ENCODE measurements at regions not wholly inside any gene's neighbourhood (a gene's known extent, or its start where the extent isn't known, plus 50 kb on each side); places are given as distances from the start of the nearest gene placed in this dataset.

DNA sequence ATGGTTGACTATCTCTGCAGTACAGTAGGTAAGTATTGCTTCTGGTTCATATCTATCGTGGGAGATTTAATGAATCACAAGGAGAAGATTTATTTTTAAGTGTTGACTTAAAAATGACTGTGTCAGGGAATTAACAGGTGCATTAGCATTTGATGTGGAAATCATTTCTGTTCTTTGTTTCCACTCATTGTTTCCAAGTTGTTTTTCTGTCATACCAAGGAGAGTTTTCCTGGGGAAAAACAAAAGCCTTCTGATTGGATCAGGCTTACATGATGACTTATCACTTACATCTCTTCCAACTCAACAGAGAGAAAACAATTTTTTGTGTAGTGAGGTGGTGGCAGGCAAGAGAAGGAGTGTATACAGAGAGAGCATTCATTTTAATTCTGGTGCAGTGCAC lies 686.4 kb downstream of the HTR1B start:
- intact Hi-C loops (cut with micrococcal nuclease): no loop called here
- no peak overlapping the region for H3K4me3 ChIP-seq (ENCODE audit: low read length)
- H3K27ac ChIP-seq (ENCODE audit: low read depth, low read length): no peak overlapping the region
- H3K36me3 Mint-ChIP-seq: no peaks in the 10 kb centered on the region
- DNase-seq (no peak), ATAC-seq (no peak)
- no peaks in the 10 kb centered on the region for H3K4me1 ChIP-seq (ENCODE audit: control insufficient read depth in 2 of 2, insufficient read depth in 2 of 2, low read length in 2 of 2)
- H3K27ac Mint-ChIP-seq: no peak overlapping the region
- H3K9me3 Mint-ChIP-seq: peaks cover 0 to 18% (median 5%) of the 10 kb centered on the region in 11 donors
- H3K36me3 ChIP-seq (ENCODE audit: control insufficient read depth in 2 of 3, insufficient read depth in 3 of 3, low read length in 3 of 3): no peaks in the 10 kb centered on the region
- no peaks in the 10 kb centered on the region for H3K27me3 Mint-ChIP-seq
- no peak overlapping the region for H3K4me3 Mint-ChIP-seq
- H3K4me1 Mint-ChIP-seq: no peaks in the 10 kb centered on the region
- ChIA-PET CTCF (no interaction called here), POLR2A (no interaction called here)
- H3K9me3 ChIP-seq (ENCODE audit: control insufficient read depth in 2 of 3, low read length in 3 of 3): peaks cover 0 to 3% (median 0%) of the 10 kb centered on the region in 3 experiments
- H3K27me3 ChIP-seq (ENCODE audit: control insufficient read depth in 2 of 2, insufficient read depth in 2 of 2, low read length in 2 of 2): no peaks in the 10 kb centered on the region

DNA sequence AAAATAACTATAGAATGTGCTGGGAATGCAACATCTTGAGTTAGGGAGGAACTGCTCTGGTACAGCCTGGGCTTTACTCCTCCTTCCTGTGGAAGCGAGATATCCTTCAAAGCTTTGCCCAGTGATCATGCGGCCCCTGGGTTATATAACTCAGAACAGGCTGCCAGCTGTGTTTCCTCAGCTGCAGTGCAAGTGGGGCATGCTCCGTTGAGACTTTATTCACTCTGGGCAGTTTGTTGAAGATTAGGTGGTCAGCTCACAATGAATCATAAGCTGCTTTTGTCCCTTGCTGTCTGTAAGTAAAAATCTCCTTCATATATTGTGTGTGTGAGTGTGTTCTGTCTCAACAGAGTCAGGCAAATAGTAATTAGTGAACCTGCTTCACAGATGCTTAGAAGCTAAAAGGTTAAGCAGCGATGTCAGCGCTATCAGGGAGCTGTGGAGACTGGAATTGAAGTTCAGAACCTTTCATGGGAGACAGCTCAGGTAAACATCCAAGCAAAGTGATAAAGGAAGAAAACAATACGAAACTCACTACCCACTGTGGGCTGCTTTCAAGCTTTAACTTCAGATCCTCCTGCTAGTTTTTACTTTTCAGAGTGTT lies 688.4 kb downstream of the HTR1B start:
- no peaks in the 10 kb centered on the region for H3K4me1 Mint-ChIP-seq
- H3K27ac Mint-ChIP-seq: no peak overlapping the region
- Histone ChIP-seq H3K4me1 (ENCODE audit: control insufficient read depth in 2 of 2, insufficient read depth in 2 of 2, low read length in 2 of 2) (no peaks in the 10 kb centered on the region), H3K27ac (ENCODE audit: low read depth, low read length) (no peak overlapping the region), H3K36me3 (ENCODE audit: control insufficient read depth in 2 of 3, insufficient read depth in 3 of 3, low read length in 3 of 3) (no peaks in the 10 kb centered on the region), H3K27me3 (ENCODE audit: control insufficient read depth in 2 of 2, insufficient read depth in 2 of 2, low read length in 2 of 2) (no peaks in the 10 kb centered on the region), H3K9me3 (ENCODE audit: control insufficient read depth in 2 of 3, low read length in 3 of 3) (peaks cover 0 to 3% (median 0%) of the 10 kb centered on the region in 3 experiments), H3K4me3 (ENCODE audit: low read length) (no peak overlapping the region)
- CTCF ChIA-PET: no interaction called here
- DNase-seq (no peak), ATAC-seq (no peak)
- no peak overlapping the region for H3K4me3 Mint-ChIP-seq
- no peaks in the 10 kb centered on the region for H3K27me3 Mint-ChIP-seq
- POLR2A ChIA-PET: no interaction called here
- no peaks in the 10 kb centered on the region for H3K36me3 Mint-ChIP-seq
- H3K9me3 Mint-ChIP-seq: peaks cover 0 to 11% (median 5%) of the 10 kb centered on the region in 11 donors
- intact Hi-C loops (cut with micrococcal nuclease): no loop called here

DNA sequence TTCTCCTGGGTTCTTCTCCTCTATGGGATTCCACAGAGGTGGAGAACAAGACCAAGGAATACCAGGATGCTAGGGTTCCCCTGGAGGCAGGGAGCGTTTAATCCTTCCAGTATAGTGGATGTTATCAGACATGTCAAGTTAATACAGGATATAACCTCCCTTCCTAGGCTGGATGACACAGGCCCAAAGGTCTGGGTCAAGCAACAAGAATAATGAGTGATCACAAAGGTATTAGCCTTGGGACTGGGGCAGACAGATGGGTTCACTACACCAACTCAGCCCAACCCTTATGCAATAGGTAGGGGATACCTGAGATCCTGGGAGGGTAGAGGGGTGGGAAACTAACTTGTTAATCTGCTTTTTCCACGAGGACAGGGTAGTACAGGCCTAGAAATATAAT lies 690.3 kb downstream of the HTR1B start:
- ChIA-PET CTCF (no interaction called here), POLR2A (no interaction called here)
- no peak for DNase-seq
- Histone ChIP-seq H3K4me3 (ENCODE audit: low read length) (no peak overlapping the region), H3K27ac (ENCODE audit: low read depth, low read length) (no peak overlapping the region), H3K9me3 (ENCODE audit: control insufficient read depth in 2 of 3, low read length in 3 of 3) (no peaks in the 10 kb centered on the region), H3K27me3 (ENCODE audit: control insufficient read depth in 2 of 2, insufficient read depth in 2 of 2, low read length in 2 of 2) (no peaks in the 10 kb centered on the region), H3K36me3 (ENCODE audit: control insufficient read depth in 2 of 3, insufficient read depth in 3 of 3, low read length in 3 of 3) (no peaks in the 10 kb centered on the region), H3K4me1 (ENCODE audit: control insufficient read depth in 2 of 2, insufficient read depth in 2 of 2, low read length in 2 of 2) (no peaks in the 10 kb centered on the region)
- Mint-ChIP-seq H3K4me1 (no peaks in the 10 kb centered on the region), H3K27me3 (no peaks in the 10 kb centered on the region), H3K9me3 (peaks cover 0 to 11% (median 5%) of the 10 kb centered on the region in 11 donors), H3K36me3 (no peaks in the 10 kb centered on the region), H3K4me3 (no peak overlapping the region), H3K27ac (no peak overlapping the region)
- intact Hi-C loops (cut with micrococcal nuclease): no loop called here
- no peak for ATAC-seq

DNA sequence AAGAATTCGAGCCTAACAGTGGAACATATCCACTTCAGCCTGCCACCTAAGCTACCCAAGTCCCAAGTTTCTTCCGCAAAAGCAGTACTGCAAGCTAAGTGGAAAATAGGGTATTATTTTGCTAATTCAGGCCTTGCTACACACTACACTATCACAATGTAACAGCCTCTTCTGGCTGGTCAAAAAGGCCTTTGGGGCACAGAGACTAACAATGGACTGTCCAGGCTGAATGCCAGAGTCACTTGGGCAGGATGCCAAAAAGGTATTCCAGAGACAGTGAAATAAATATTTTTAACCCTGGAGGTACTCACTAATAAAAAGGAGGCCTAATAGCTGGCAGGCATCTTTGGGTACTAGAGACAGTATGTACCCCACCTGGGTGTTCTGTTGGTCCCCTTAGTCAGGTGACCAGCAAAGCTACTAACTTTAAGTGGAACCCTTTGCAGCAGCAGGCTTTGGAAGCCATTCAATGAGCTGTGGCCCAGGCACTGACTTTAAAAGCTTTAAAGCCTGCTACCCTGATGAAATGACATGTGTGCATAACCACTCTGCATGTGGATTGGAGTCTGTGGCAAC lies 692.1 kb downstream of the HTR1B start:
- H3K27ac Mint-ChIP-seq: no peak overlapping the region
- H3K27ac ChIP-seq (ENCODE audit: low read depth, low read length): no peak overlapping the region
- intact Hi-C loops (cut with micrococcal nuclease): no loop called here
- H3K36me3 Mint-ChIP-seq: no peaks in the 10 kb centered on the region
- no peaks in the 10 kb centered on the region for H3K4me1 ChIP-seq (ENCODE audit: control insufficient read depth in 2 of 2, insufficient read depth in 2 of 2, low read length in 2 of 2)
- ChIA-PET CTCF (no interaction called here), POLR2A (no interaction called here)
- no peak overlapping the region for H3K4me3 Mint-ChIP-seq
- no peaks in the 10 kb centered on the region for H3K36me3 ChIP-seq (ENCODE audit: control insufficient read depth in 2 of 3, insufficient read depth in 3 of 3, low read length in 3 of 3)
- no peaks in the 10 kb centered on the region for H3K27me3 Mint-ChIP-seq
- no peaks in the 10 kb centered on the region for H3K4me1 Mint-ChIP-seq
- no peaks in the 10 kb centered on the region for H3K9me3 ChIP-seq (ENCODE audit: control insufficient read depth in 2 of 3, low read length in 3 of 3)
- no peaks in the 10 kb centered on the region for H3K27me3 ChIP-seq (ENCODE audit: control insufficient read depth in 2 of 2, insufficient read depth in 2 of 2, low read length in 2 of 2)
- H3K9me3 Mint-ChIP-seq: peaks cover 0 to 6% (median 0%) of the 10 kb centered on the region in 11 donors
- DNase-seq: no peak
- no peak for ATAC-seq
- no peak overlapping the region for H3K4me3 ChIP-seq (ENCODE audit: low read length)

DNA sequence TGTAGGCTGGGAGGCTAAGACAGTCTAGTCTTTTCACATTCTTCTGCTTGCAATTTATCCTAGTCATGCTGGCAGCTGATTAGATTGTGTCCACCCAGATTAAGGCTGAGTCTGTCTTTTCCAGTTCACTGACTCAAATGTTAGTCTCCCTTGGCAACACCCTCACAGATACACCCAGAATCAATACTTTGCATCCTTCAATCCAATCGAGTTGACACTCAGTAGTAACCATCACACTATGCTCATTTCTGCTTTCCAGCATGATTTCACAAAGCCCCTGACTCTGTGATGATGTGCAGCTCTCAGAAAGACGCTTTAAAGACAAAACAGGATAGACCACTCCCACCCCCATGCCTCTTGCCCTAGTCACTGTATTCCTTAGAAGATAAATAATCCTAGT lies 693.0 kb downstream of the HTR1B start:
- POLR2A ChIA-PET: interaction anchor here (0.8 kb wide), 1 partner anchor 11 kb away, joined by 5 read pairs; no protein-coding TSS in a partner anchor
- ATAC-seq: no peak

DNA sequence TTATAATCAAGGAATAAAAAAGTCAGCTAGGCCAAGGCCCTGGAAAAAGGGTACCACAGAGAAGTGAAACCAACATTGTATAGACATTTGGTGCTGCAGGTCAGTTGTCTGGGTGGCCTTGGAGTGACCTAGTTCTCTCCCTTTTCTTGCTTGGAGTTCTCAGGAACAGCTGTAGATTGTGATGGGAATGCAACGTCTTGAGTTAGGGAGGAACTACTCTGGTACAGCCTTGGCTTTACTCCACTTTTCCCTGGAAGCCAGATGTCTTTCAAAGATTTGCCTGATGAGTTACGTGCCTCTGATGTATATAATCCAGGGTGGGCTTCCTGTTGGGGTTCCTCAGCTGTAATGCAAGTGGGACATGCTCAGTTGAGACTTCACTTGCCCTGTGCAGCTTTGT lies 694.7 kb downstream of the HTR1B start:
- Mint-ChIP-seq H3K9me3 (peaks cover 0 to 6% (median 0%) of the 10 kb centered on the region in 11 donors), H3K4me3 (no peak overlapping the region), H3K27me3 (no peaks in the 10 kb centered on the region), H3K27ac (no peak overlapping the region), H3K4me1 (no peaks in the 10 kb centered on the region), H3K36me3 (no peaks in the 10 kb centered on the region)
- H3K36me3 ChIP-seq (ENCODE audit: control insufficient read depth in 2 of 3, insufficient read depth in 3 of 3, low read length in 3 of 3): no peaks in the 10 kb centered on the region
- no peak overlapping the region for H3K27ac ChIP-seq (ENCODE audit: low read depth, low read length)
- intact Hi-C loops (cut with micrococcal nuclease): no loop called here
- no peaks in the 10 kb centered on the region for H3K9me3 ChIP-seq (ENCODE audit: control insufficient read depth in 2 of 3, low read length in 3 of 3)
- ATAC-seq: no peak
- no peak overlapping the region for H3K4me3 ChIP-seq (ENCODE audit: low read length)
- CTCF ChIA-PET: no interaction called here
- no peak for DNase-seq
- POLR2A ChIA-PET: no interaction called here
- no peaks in the 10 kb centered on the region for H3K27me3 ChIP-seq (ENCODE audit: control insufficient read depth in 2 of 2, insufficient read depth in 2 of 2, low read length in 2 of 2)
- no peaks in the 10 kb centered on the region for H3K4me1 ChIP-seq (ENCODE audit: control insufficient read depth in 2 of 2, insufficient read depth in 2 of 2, low read length in 2 of 2)

More for the DNA sequence above, 693.0 kb downstream of the HTR1B start:
- Mint-ChIP-seq H3K9me3 (peaks cover 0 to 6% (median 0%) of the 10 kb centered on the region in 11 donors), H3K4me3 (no peak overlapping the region), H3K36me3 (no peaks in the 10 kb centered on the region), H3K4me1 (no peaks in the 10 kb centered on the region), H3K27ac (no peak overlapping the region), H3K27me3 (no peaks in the 10 kb centered on the region)
- H3K36me3 ChIP-seq (ENCODE audit: control insufficient read depth in 2 of 3, insufficient read depth in 3 of 3, low read length in 3 of 3): no peaks in the 10 kb centered on the region
- CTCF ChIA-PET: no interaction called here
- H3K4me3 ChIP-seq (ENCODE audit: low read length): no peak overlapping the region
- H3K27ac ChIP-seq (ENCODE audit: low read depth, low read length): no peak overlapping the region
- DNase-seq: no peak
- no peaks in the 10 kb centered on the region for H3K27me3 ChIP-seq (ENCODE audit: control insufficient read depth in 2 of 2, insufficient read depth in 2 of 2, low read length in 2 of 2)
- no peaks in the 10 kb centered on the region for H3K9me3 ChIP-seq (ENCODE audit: control insufficient read depth in 2 of 3, low read length in 3 of 3)
- H3K4me1 ChIP-seq (ENCODE audit: control insufficient read depth in 2 of 2, insufficient read depth in 2 of 2, low read length in 2 of 2): no peaks in the 10 kb centered on the region
- intact Hi-C loops (cut with micrococcal nuclease): no loop called here

DNA sequence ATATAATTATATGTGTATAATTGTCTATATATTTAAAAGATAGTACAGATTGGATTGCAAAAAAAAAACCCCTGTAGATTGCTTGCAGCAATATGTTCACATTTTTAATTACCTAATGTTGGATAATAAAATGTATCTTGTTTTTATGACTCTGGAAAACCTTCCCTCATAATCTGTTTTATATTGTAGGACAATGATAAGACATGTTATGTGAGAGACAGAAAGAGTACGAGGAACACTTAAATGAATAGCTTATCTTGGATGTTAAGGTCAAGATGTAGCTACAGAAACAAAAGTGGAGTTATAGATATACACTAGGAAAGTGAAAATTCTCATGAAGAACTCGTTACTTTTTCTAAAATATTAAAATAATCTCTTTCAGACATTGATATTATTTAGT lies 691.6 kb upstream of the IMPG1 start:
- Histone ChIP-seq H3K9me3 (ENCODE audit: control insufficient read depth in 2 of 3, low read length in 3 of 3) (no peaks in the 10 kb centered on the region), H3K36me3 (ENCODE audit: control insufficient read depth in 2 of 3, insufficient read depth in 3 of 3, low read length in 3 of 3) (no peaks in the 10 kb centered on the region), H3K27me3 (ENCODE audit: control insufficient read depth in 2 of 2, insufficient read depth in 2 of 2, low read length in 2 of 2) (no peaks in the 10 kb centered on the region), H3K27ac (ENCODE audit: low read depth, low read length) (no peak overlapping the region), H3K4me3 (ENCODE audit: low read length) (no peak overlapping the region), H3K4me1 (ENCODE audit: control insufficient read depth in 2 of 2, insufficient read depth in 2 of 2, low read length in 2 of 2) (no peaks in the 10 kb centered on the region)
- H3K4me3 Mint-ChIP-seq: no peak overlapping the region
- CTCF ChIA-PET: no interaction called here
- ATAC-seq: no peak
- peaks cover 0 to 16% (median 2%) of the 10 kb centered on the region in 11 donors for H3K9me3 Mint-ChIP-seq
- no peaks in the 10 kb centered on the region for H3K27me3 Mint-ChIP-seq
- no peak for DNase-seq
- no peak overlapping the region for H3K27ac Mint-ChIP-seq
- POLR2A ChIA-PET: no interaction called here
- H3K4me1 Mint-ChIP-seq: no peaks in the 10 kb centered on the region
- intact Hi-C loops (cut with micrococcal nuclease): no loop called here
- H3K36me3 Mint-ChIP-seq: peaks cover 0 to 4% (median 0%) of the 10 kb centered on the region in 5 donors
